ENCODE measurements at regions not wholly inside any gene's neighbourhood (a gene's known extent, or its start where the extent isn't known, plus 50 kb on each side); places are given as distances from the start of the nearest gene placed in this dataset.

- no peaks in the 10 kb centered on the region for H3K9me3 ChIP-seq (replicated peaks)
- H3K27me3 ChIP-seq (replicated peaks): no peaks in the 10 kb centered on the region
- DNase-seq (ENCODE audit: low read depth in 1 of 2, low spot score in 2 of 2): no peak
- H3K4me1 ChIP-seq (replicated peaks): 0 out of 2 replicates have a peak, but pooled peaks cover 2% of the 10 kb centered on the region
- no peaks in the 10 kb centered on the region for H3K36me3 ChIP-seq
- no peak overlapping the region for H3K27ac ChIP-seq
- no peak overlapping the region for H3K4me3 ChIP-seq
Measured at GRCh38 chr12:127189992-127190391, 1077.0 kb upstream of the TMEM132C start.

- DNase-seq (ENCODE audit: low read depth in 1 of 2, low spot score in 2 of 2): no peak
- 0 out of 2 replicates have a peak, but pooled peaks cover 2% of the 10 kb centered on the region for H3K4me1 ChIP-seq (replicated peaks)
- H3K4me3 ChIP-seq: no peak overlapping the region
- no peaks in the 10 kb centered on the region for H3K27me3 ChIP-seq (replicated peaks)
- H3K27ac ChIP-seq: no peak overlapping the region
- H3K36me3 ChIP-seq: no peaks in the 10 kb centered on the region
- no peaks in the 10 kb centered on the region for H3K9me3 ChIP-seq (replicated peaks)
Measured at GRCh38 chr12:127191129-127191528, 1075.8 kb upstream of the TMEM132C start.

GRCh38 chr12:127192391-127192790 is 1074.6 kb upstream of the TMEM132C start:
- Histone ChIP-seq H3K27ac (no peak overlapping the region), H3K4me3 (no peak overlapping the region), H3K36me3 (no peaks in the 10 kb centered on the region), H3K4me1 (replicated peaks) (0 out of 2 replicates have a peak, but pooled peaks cover 2% of the 10 kb centered on the region), H3K27me3 (replicated peaks) (no peaks in the 10 kb centered on the region), H3K9me3 (replicated peaks) (no peaks in the 10 kb centered on the region)
- no peak for DNase-seq (ENCODE audit: low read depth in 1 of 2, low spot score in 2 of 2)

GRCh38 chr12:127193341-127193740 is 1073.6 kb upstream of the TMEM132C start:
- Histone ChIP-seq H3K27ac (no peak overlapping the region), H3K9me3 (replicated peaks) (no peaks in the 10 kb centered on the region), H3K27me3 (replicated peaks) (no peaks in the 10 kb centered on the region), H3K4me3 (no peak overlapping the region), H3K36me3 (no peaks in the 10 kb centered on the region), H3K4me1 (replicated peaks) (0 out of 2 replicates have a peak, but pooled peaks cover 2% of the 10 kb centered on the region)
- no peak for DNase-seq (ENCODE audit: low read depth in 1 of 2, low spot score in 2 of 2)

- H3K9me3 ChIP-seq (replicated peaks): no peaks in the 10 kb centered on the region
- H3K4me1 ChIP-seq (replicated peaks): 0 out of 2 replicates have a peak, but pooled peaks cover 2% of the 10 kb centered on the region
- no peak overlapping the region for H3K27ac ChIP-seq
- H3K27me3 ChIP-seq (replicated peaks): no peaks in the 10 kb centered on the region
- H3K36me3 ChIP-seq: no peaks in the 10 kb centered on the region
- H3K4me3 ChIP-seq: no peak overlapping the region
- DNase-seq (ENCODE audit: low read depth in 1 of 2, low spot score in 2 of 2): no peak
Measured at GRCh38 chr12:127194176-127194575, 1072.8 kb upstream of the TMEM132C start.

GRCh38 chr12:127205781-127206555 is 1061.0 kb upstream of the TMEM132C start:
- no peaks in the 10 kb centered on the region for H3K9me3 ChIP-seq (replicated peaks)
- H3K4me3 ChIP-seq: no peak overlapping the region
- DNase-seq (ENCODE audit: low read depth in 1 of 2, low spot score in 2 of 2): no peak
- no peaks in the 10 kb centered on the region for H3K36me3 ChIP-seq
- H3K4me1 ChIP-seq (replicated peaks): no peaks in the 10 kb centered on the region
- no peak overlapping the region for H3K27ac ChIP-seq
- H3K27me3 ChIP-seq (replicated peaks): no peaks in the 10 kb centered on the region

- no peak overlapping the region for H3K4me3 ChIP-seq
- H3K4me1 ChIP-seq (replicated peaks): no peaks in the 10 kb centered on the region
Measured at GRCh38 chr12:127209318-127209717, 1057.7 kb upstream of the TMEM132C start.

GRCh38 chr12:127214186-127214585 is 1052.8 kb upstream of the TMEM132C start:
- no peak for DNase-seq (ENCODE audit: low read depth in 1 of 2, low spot score in 2 of 2)
- Histone ChIP-seq H3K27ac (no peak overlapping the region), H3K4me1 (replicated peaks) (no peaks in the 10 kb centered on the region), H3K36me3 (no peaks in the 10 kb centered on the region), H3K4me3 (no peak overlapping the region), H3K27me3 (replicated peaks) (no peaks in the 10 kb centered on the region), H3K9me3 (replicated peaks) (no peaks in the 10 kb centered on the region)

More at GRCh38 chr12:127209318-127209717, 1057.7 kb upstream of the TMEM132C start:
- Histone ChIP-seq H3K27me3 (replicated peaks) (no peaks in the 10 kb centered on the region), H3K27ac (no peak overlapping the region), H3K9me3 (replicated peaks) (no peaks in the 10 kb centered on the region), H3K36me3 (no peaks in the 10 kb centered on the region)
- DNase-seq (ENCODE audit: low read depth in 1 of 2, low spot score in 2 of 2): no peak

- no peaks in the 10 kb centered on the region for H3K27me3 ChIP-seq (replicated peaks)
- no peak overlapping the region for H3K4me3 ChIP-seq
- H3K36me3 ChIP-seq: no peaks in the 10 kb centered on the region
- no peaks in the 10 kb centered on the region for H3K4me1 ChIP-seq (replicated peaks)
- no peak for DNase-seq (ENCODE audit: low read depth in 1 of 2, low spot score in 2 of 2)
- no peak overlapping the region for H3K27ac ChIP-seq
- no peaks in the 10 kb centered on the region for H3K9me3 ChIP-seq (replicated peaks)
Measured at GRCh38 chr12:127223011-127223410, 1044.0 kb upstream of the TMEM132C start.

GRCh38 chr12:127223731-127224130 is 1043.2 kb upstream of the TMEM132C start:
- H3K9me3 ChIP-seq (replicated peaks): no peaks in the 10 kb centered on the region
- no peaks in the 10 kb centered on the region for H3K4me1 ChIP-seq (replicated peaks)
- H3K36me3 ChIP-seq: no peaks in the 10 kb centered on the region
- H3K27ac ChIP-seq: no peak overlapping the region
- no peak for DNase-seq (ENCODE audit: low read depth in 1 of 2, low spot score in 2 of 2)
- H3K27me3 ChIP-seq (replicated peaks): no peaks in the 10 kb centered on the region
- no peak overlapping the region for H3K4me3 ChIP-seq

GRCh38 chr12:127230843-127231260 is 1036.1 kb upstream of the TMEM132C start:
- peak overlapping the region; percentile 10; the same call in 1 of the 2 replicates for H3K4me3 ChIP-seq
- H3K27ac ChIP-seq: peak overlapping the region; percentile 94
- H3K9me3 ChIP-seq (replicated peaks): no peaks in the 10 kb centered on the region
- no peaks in the 10 kb centered on the region for H3K27me3 ChIP-seq (replicated peaks)
- peaks cover 32% of the 10 kb centered on the region for H3K4me1 ChIP-seq (replicated peaks)
- DNase-seq (ENCODE audit: low read depth in 1 of 2, low spot score in 2 of 2): peak; percentile 86 to 87
- no peaks in the 10 kb centered on the region for H3K36me3 ChIP-seq

- Histone ChIP-seq H3K36me3 (no peaks in the 10 kb centered on the region), H3K27ac (peak overlapping the region; percentile 94), H3K4me3 (no peak overlapping the region), H3K4me1 (replicated peaks) (peaks cover 32% of the 10 kb centered on the region), H3K27me3 (replicated peaks) (no peaks in the 10 kb centered on the region), H3K9me3 (replicated peaks) (no peaks in the 10 kb centered on the region)
- no peak for DNase-seq (ENCODE audit: low read depth in 1 of 2, low spot score in 2 of 2)
Measured at GRCh38 chr12:127231371-127231770, 1035.6 kb upstream of the TMEM132C start.

GRCh38 chr12:127233016-127233415 is 1034.0 kb upstream of the TMEM132C start:
- DNase-seq (ENCODE audit: low read depth in 1 of 2, low spot score in 2 of 2): no peak
- Histone ChIP-seq H3K4me1 (replicated peaks) (peaks cover 32% of the 10 kb centered on the region), H3K4me3 (no peak overlapping the region), H3K36me3 (no peaks in the 10 kb centered on the region), H3K27me3 (replicated peaks) (no peaks in the 10 kb centered on the region), H3K27ac (no peak overlapping the region), H3K9me3 (replicated peaks) (no peaks in the 10 kb centered on the region)

GRCh38 chr12:127235761-127236160 is 1031.2 kb upstream of the TMEM132C start:
- no peak for DNase-seq (ENCODE audit: low read depth in 1 of 2, low spot score in 2 of 2)
- H3K4me3 ChIP-seq: no peak overlapping the region
- no peaks in the 10 kb centered on the region for H3K27me3 ChIP-seq (replicated peaks)
- no peaks in the 10 kb centered on the region for H3K9me3 ChIP-seq (replicated peaks)
- H3K27ac ChIP-seq: no peak overlapping the region
- H3K4me1 ChIP-seq (replicated peaks): peaks cover 25% of the 10 kb centered on the region
- no peaks in the 10 kb centered on the region for H3K36me3 ChIP-seq
